PC-3 (cell line): ENCODE measurements at regions not wholly inside any gene's neighbourhood (a gene's known extent, or its start where the extent isn't known, plus 50 kb on each side); places are given as distances from the start of the nearest gene placed in this dataset.

ENCODE experiments used
- ATAC-seq: fragments of 200-7000 bp; cut with Tn5 transposase; 2 replicates; pipeline ENCODE4 v1.9.1; 2020; ENCODE audit warnings: mild to moderate bottlenecking, moderate library complexity
- BruUV-seq: library from RNA; stranded (reverse); fragments of 400-500 nt; replicated peaks from 2 replicates; lab custom pipeline; 2021; lab: Mats Ljungman, UMichigan
- CTCF ChIA-PET: fragments of 300-600 bp; sonication (Branson Sonifier 250); formaldehyde crosslinking; loops from one replicate; lab custom pipeline; 2022; ENCODE audit warnings: antibody characterized with exemption; lab: Charles Lee
- POLR2A ChIA-PET: fragments of 300-600 bp; sonication (Branson Sonifier 250); formaldehyde crosslinking; loops from one replicate; lab custom pipeline; 2022; ENCODE audit warnings: antibody characterized with exemption; ENCODE audit not compliant: unreplicated experiment; lab: Charles Lee
- DNase-seq: peaks from one replicate; pipeline ENCODE4 v3.0.0-alpha.2; 2015
- H2AFZ ChIP-seq: fragments of 300-600 bp; sonication (generic); 2 replicates; pipeline ENCODE4 v1.6.0; 2016; ENCODE audit warnings: antibody characterized with exemption, low read length
- H3F3A ChIP-seq: fragments of 300-600 bp; sonication (generic); one replicate; pipeline ENCODE4 v1.6.0; 2017; ENCODE audit warnings: antibody characterized with exemption, low read length, control low read depth, mild to moderate bottlenecking; ENCODE audit not compliant: unreplicated experiment
- H3K27ac ChIP-seq: fragments of 300-600 bp; sonication (generic); 2 replicates; pipeline ENCODE4 v1.5.1; 2016; ENCODE audit warnings: mild to moderate bottlenecking, low read length
- H3K27me3 ChIP-seq: fragments of 300-600 bp; sonication (generic); 2 replicates; pipeline ENCODE4 v1.6.1; 2016; ENCODE audit warnings: low read length, mixed read lengths
- H3K36me3 ChIP-seq: fragments of 300-600 bp; sonication (generic); 2 replicates; pipeline ENCODE4 v1.6.1; 2016; ENCODE audit warnings: low read depth, mixed run types, low read length, mixed read lengths
- H3K4me1 ChIP-seq: fragments of 300-600 bp; sonication (generic); 2 replicates; pipeline ENCODE4 v1.5.1; 2016; ENCODE audit warnings: low read length; ENCODE audit not compliant: insufficient read depth
- H3K4me2 ChIP-seq: fragments of 300-600 bp; sonication (generic); 2 replicates; pipeline ENCODE4 v1.6.0; 2016; ENCODE audit warnings: low read length
- H3K4me3 ChIP-seq: fragments of 300-600 bp; sonication (generic); 2 replicates; pipeline ENCODE4 v1.5.1; 2016; ENCODE audit warnings: mild to moderate bottlenecking, low read length, mixed read lengths
- H3K79me2 ChIP-seq: fragments of 300-600 bp; sonication (generic); 2 replicates; pipeline ENCODE4 v1.6.1; 2017; ENCODE audit warnings: low read length, mixed read lengths
- H3K9ac ChIP-seq: fragments of 300-600 bp; sonication (generic); 2 replicates; pipeline ENCODE4 v1.6.0; 2016; ENCODE audit warnings: mild to moderate bottlenecking, low read length
- H3K9me2 ChIP-seq: fragments of 300-600 bp; sonication (generic); replicated peaks from 2 replicates; pipeline ENCODE4 v1.6.1; 2016; ENCODE audit warnings: mixed run types, low read length, mixed read lengths
- H3K9me3 ChIP-seq: fragments of 300-600 bp; sonication (generic); 2 replicates; pipeline ENCODE4 v1.6.1; 2016; ENCODE audit warnings: low read length, mixed read lengths
- H4K20me1 ChIP-seq: fragments of 300-600 bp; sonication (generic); 2 replicates; pipeline ENCODE4 v1.6.1; 2016; ENCODE audit warnings: low read length, mixed read lengths
- CTCF ChIP-seq: fragments of 300-600 bp; sonication (generic); conservative IDR thresholded peaks from 2 replicates; pipeline ENCODE4 v1.5.1; 2017; ENCODE audit warnings: antibody characterized with exemption, low read depth, mild to moderate bottlenecking, low read length
- EZH2 ChIP-seq: fragments of 300-600 bp; sonication (generic); IDR thresholded peaks from one replicate; pipeline ENCODE4 v1.6.1; 2017; ENCODE audit warnings: antibody characterized with exemption, mild to moderate bottlenecking, low read length; ENCODE audit not compliant: unreplicated experiment
- EZH2phosphoT487 ChIP-seq: fragments of 300-600 bp; sonication (generic); IDR thresholded peaks from 2 replicates; pipeline ENCODE4 v1.6.1; 2018; ENCODE audit warnings: mild to moderate bottlenecking, antibody characterized with exemption, low read length, borderline replicate concordance
- intact Hi-C: fragments of 100-400 bp; cut with micrococcal nuclease; formaldehyde crosslinking; loops from 2 replicates; pipeline ENCODE4 v1.9.0; 2023

- H3K79me2 ChIP-seq, result no peaks in the 10 kb centered on the region
- H3K27me3 ChIP-seq, result peaks cover 8% of the 10 kb centered on the region; the same call in 1 of the 2 replicates
- ChIA-PET POLR2A (no interaction called here), CTCF (no interaction called here)
- ATAC-seq (no peak), DNase-seq (no peak)
- no peak overlapping the region for H3K4me3 ChIP-seq
- intact Hi-C loops, result no loop called here
- H3K4me1 ChIP-seq, result no peaks in the 10 kb centered on the region
- no peak overlapping the region for H3K9ac ChIP-seq
- no peaks in the 10 kb centered on the region for H3K9me2 ChIP-seq
- no TSS peak for BruUV-seq
- no peaks in the 10 kb centered on the region for H4K20me1 ChIP-seq
- H3K36me3 ChIP-seq, result no peaks in the 10 kb centered on the region
- H2AFZ ChIP-seq, result no peak overlapping the region
- no peaks in the 10 kb centered on the region for H3F3A ChIP-seq
- no peak overlapping the region for H3K4me2 ChIP-seq
- TF ChIP-seq EZH2phosphoT487 (no peak), EZH2 (no peak), CTCF (no peak)
- no peak overlapping the region for H3K27ac ChIP-seq
- H3K9me3 ChIP-seq, result no peaks in the 10 kb centered on the region
Measured at GRCh38 chr10:42979721-42980467, 97.0 kb upstream of the RET start.

GRCh38 chr10:42980553-42981357, 96.1 kb upstream of the RET start:
- CTCF ChIA-PET, result no interaction called here
- ATAC-seq (no peak), DNase-seq (no peak)
- peaks cover 8% of the 10 kb centered on the region; the same call in 1 of the 2 replicates for H3K27me3 ChIP-seq
- H3K9me2 ChIP-seq, result no peaks in the 10 kb centered on the region
- H3K4me2 ChIP-seq, result no peak overlapping the region
- H3K27ac ChIP-seq, result no peak overlapping the region
- no peak overlapping the region for H3K4me3 ChIP-seq
- no peaks in the 10 kb centered on the region for H3K36me3 ChIP-seq
- POLR2A ChIA-PET, result no interaction called here
- no peak overlapping the region for H3K9ac ChIP-seq
- BruUV-seq, result no TSS peak
- H3K4me1 ChIP-seq, result no peaks in the 10 kb centered on the region
- H3K79me2 ChIP-seq, result no peaks in the 10 kb centered on the region
- no peak overlapping the region for H2AFZ ChIP-seq
- intact Hi-C loops, result no loop called here
- H4K20me1 ChIP-seq, result no peaks in the 10 kb centered on the region
- no peaks in the 10 kb centered on the region for H3K9me3 ChIP-seq
- no peak for TF ChIP-seq EZH2phosphoT487
- TF ChIP-seq EZH2, result no peak
- no peak for TF ChIP-seq CTCF
- no peaks in the 10 kb centered on the region for H3F3A ChIP-seq
